Fibroblast of villous mesenchyme (primary cell): ENCODE measurements at regions not wholly inside any gene's neighbourhood (a gene's known extent, or its start where the extent isn't known, plus 50 kb on each side); places are given as distances from the start of the nearest gene placed in this dataset.

Experiments
- DNase-seq: peaks from one replicate; pipeline ENCODE4 v3.0.0-alpha.2; 2010; ENCODE audit warnings: low read depth
- H3K4me3 ChIP-seq: 2 replicates; pipeline ENCODE4 v1.5.1; 2011; ENCODE audit warnings: low read depth, mild to moderate bottlenecking, low read length
- CTCF ChIP-seq: IDR thresholded peaks from 2 replicates; pipeline ENCODE4 v1.5.1; 2012; ENCODE audit warnings: low read depth, mild to moderate bottlenecking, low read length; ENCODE audit not compliant: insufficient read depth

- no peak for DNase-seq
- no peak for TF ChIP-seq CTCF
- no peak overlapping the region for H3K4me3 ChIP-seq
Observed at GRCh38 chr11:131231317-131231940, 139.0 kb upstream of the NTM start.

- TF ChIP-seq CTCF = no peak
- no peak overlapping the region for H3K4me3 ChIP-seq
- no peak for DNase-seq
Observed at GRCh38 chr11:131232261-131232660, 138.2 kb upstream of the NTM start.

- DNase-seq = no peak
- TF ChIP-seq CTCF = no peak
- H3K4me3 ChIP-seq = no peak overlapping the region
Observed at GRCh38 chr11:131234221-131234620, 136.2 kb upstream of the NTM start.

GRCh38 chr11:131235328-131236298 lies 134.8 kb upstream of the NTM start:
- no peak overlapping the region for H3K4me3 ChIP-seq
- no peak for TF ChIP-seq CTCF
- no peak for DNase-seq

GRCh38 chr11:131240421-131240820 lies 130.0 kb upstream of the NTM start:
- H3K4me3 ChIP-seq = no peak overlapping the region
- TF ChIP-seq CTCF = no peak
- DNase-seq = no peak

- TF ChIP-seq CTCF = no peak
- DNase-seq = no peak
- no peak overlapping the region for H3K4me3 ChIP-seq
Observed at GRCh38 chr11:131242476-131243000, 127.9 kb upstream of the NTM start.
